NCI-H748 (cell line): ENCODE measurements at regions not wholly inside any gene's neighbourhood (a gene's known extent, or its start where the extent isn't known, plus 50 kb on each side); places are given as distances from the start of the nearest gene placed in this dataset.

ENCODE experiments used
- DNase-seq: peaks from one replicate; lab custom pipeline; 2025; ENCODE audit not compliant: unreplicated experiment; lab: John Stamatoyannopoulos, UW

- DNase-seq = peak; percentile 78
Measured at GRCh38 chr3:146682171-146682570, 77.0 kb upstream of the PLSCR5 start.

DNA sequence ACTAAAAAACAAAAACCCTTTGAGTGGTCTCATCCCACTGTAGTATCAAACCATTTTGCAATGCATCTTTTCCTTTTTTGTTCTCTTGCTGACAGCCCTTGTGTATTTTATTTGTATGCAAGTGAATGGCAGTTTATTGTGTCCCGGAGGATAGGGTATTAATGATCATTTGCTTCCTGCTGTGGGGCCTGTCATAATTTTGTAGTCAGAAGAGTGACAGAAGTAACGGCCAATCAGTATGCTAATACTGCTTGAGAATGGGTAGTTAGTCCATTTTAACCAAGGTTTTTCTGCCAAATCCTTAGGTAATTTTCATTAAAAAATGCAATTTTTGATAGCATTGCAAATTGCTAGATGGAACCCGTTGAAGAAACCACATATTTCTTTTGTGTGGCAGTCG, 75.5 kb upstream of the PLSCR5 start:
- DNase-seq = peak; percentile 43

DNA sequence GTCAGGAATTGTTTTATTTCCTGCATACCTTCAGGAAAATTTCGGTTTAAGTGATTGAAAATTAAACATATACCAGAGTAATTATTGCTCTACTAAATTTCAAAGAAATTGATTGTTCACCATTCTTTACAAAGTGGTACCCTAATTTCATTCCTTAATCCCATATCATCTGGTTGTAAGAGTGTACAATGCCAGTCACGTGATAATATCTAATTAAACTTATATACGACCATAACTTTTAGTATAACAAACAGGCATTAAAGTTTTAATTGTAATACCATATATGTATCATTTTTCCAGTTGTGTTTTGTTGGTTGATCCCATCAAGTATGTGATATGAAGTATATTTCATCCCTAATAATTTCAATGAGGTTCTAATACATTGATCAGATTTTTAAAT, 74.8 kb upstream of the PLSCR5 start:
- DNase-seq = no peak

GRCh38 chr3:146679191-146679590, 74.0 kb upstream of the PLSCR5 start:
- no peak for DNase-seq

- no peak for DNase-seq
Measured at GRCh38 chr3:146672941-146673340, 67.8 kb upstream of the PLSCR5 start.

- DNase-seq = no peak
Measured at GRCh38 chr3:146664403-146664802, 59.3 kb upstream of the PLSCR5 start.

DNA sequence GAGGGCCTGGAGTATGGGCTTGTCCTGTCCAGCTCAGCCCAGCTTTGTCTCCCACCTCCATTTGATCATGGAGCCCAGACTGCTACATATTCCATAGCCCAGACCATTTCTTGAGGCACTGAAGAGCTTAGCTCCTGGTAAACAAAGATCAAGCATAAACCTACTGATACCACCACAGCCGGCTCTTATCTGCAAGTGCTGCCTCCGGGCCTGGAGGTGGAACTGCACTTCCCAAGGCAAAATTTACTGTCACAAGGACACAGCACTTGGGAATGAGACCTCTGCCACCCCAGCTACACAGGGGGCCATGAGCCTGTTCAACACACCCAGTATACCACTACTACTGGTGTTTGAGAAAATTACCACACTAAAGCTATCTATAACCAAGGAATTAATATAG, 53.7 kb upstream of the PLSCR5 start:
- no peak for DNase-seq

DNA sequence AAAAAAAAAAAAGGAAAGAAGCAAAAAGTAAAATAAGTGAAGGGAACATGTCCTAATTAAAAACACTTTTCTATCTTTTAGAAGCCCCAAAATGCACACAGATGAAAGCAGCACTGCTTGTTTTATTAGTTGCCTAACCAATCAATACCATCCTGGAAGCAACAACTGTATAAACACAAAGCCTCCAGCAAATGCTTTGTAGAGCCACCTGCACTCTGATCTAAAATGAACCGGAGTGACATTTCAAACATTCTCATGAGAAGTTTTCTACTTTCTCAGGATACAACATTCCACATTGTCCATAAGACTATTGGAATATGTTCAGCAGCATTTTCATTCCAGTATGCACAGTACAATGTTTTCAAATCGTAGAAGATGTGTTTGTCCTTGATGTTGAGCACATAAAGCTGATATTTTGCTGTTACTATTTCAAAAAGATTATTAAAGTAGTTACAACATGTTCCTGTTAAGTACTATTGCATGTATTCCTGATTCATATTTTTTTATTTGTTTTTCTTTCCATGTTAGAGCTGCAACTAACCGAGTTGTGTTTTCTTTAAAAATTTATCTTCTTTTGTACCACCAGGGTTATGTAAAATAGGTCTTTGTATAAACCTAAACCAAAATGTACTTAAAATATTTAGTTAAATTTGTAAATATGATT, 50.3 kb upstream of the PLSCR5 start:
- no peak for DNase-seq
